ENCODE measurements at regions not wholly inside any gene's neighbourhood (a gene's known extent, or its start where the extent isn't known, plus 50 kb on each side); places are given as distances from the start of the nearest gene placed in this dataset.

DNA sequence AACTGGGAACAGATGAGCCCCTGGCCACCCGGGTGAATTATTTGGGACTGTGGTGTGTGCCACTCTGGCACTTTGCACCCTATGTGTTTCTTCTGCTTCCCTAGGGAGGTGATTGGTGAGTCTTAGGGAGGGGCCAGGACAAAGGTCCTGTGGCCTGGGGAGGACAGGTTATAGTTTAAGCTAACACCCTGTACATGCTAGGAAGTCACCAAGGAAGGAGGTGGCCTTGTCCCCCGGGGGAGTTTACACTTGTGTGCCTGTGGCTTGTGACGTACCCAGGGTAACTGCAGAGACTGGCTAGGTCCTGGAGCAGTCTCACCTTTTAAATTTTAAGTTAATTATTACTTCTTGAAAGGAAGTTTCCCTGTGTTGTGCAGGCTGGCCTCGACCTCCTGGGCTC is 196.2 kb downstream of the BAMBI start:
- no peaks in the 10 kb centered on the region for H3K27me3 ChIP-seq (ENCODE audit: control insufficient read depth, insufficient read depth, low read length)
- H3K9me3 ChIP-seq (ENCODE audit: control insufficient read depth, insufficient read depth, low read depth, low read length) = no peaks in the 10 kb centered on the region
- no peak overlapping the region for H3K4me3 ChIP-seq (ENCODE audit: low read depth in 2 of 2, low read length in 2 of 2)
- ATAC-seq = no peak
- intact Hi-C loops (cut with micrococcal nuclease; ENCODE audit: unreplicated experiment) (no loop called here), in situ Hi-C loops (cut with HindIII; ENCODE audit: low pct_unique_long_range_greater_than_20kb, low sequenced_read_pairs) (no loop called here)
- no peak for DNase-seq (ENCODE audit: low read depth, low spot score)
- BruUV-seq (replicated peaks) = no TSS peak
- TF ChIP-seq REST (IDR thresholded peaks at IDR 0.05; ENCODE audit: insufficient read depth in 1 of 2, low read depth in 2 of 2, low read length in 1 of 2) (no peak), SIN3A (IDR thresholded peaks at IDR 0.05; ENCODE audit: borderline replicate concordance, insufficient read depth, low read depth, low read length) (no peak), CTCF (IDR thresholded peaks at IDR 0.05) (no peak), POLR2AphosphoS5 (IDR thresholded peaks at IDR 0.05; ENCODE audit: low read depth, low read length) (no peak)
- CTCF ChIA-PET = no interaction called here
- no peaks in the 10 kb centered on the region for H3K4me1 ChIP-seq (ENCODE audit: control insufficient read depth, insufficient read depth, low read length)
- POLR2A ChIA-PET = no interaction called here
- no peaks in the 10 kb centered on the region for H3K36me3 ChIP-seq (ENCODE audit: control insufficient read depth, insufficient read depth, low read length)
- no peak overlapping the region for H3K27ac ChIP-seq (ENCODE audit: low read length)

GRCh38 chr10:28874210-28874609 is 196.9 kb downstream of the BAMBI start:
- no peak overlapping the region for H3K27ac ChIP-seq (ENCODE audit: low read length)
- ChIA-PET POLR2A (no interaction called here), CTCF (no interaction called here)
- BruUV-seq (replicated peaks) = no TSS peak
- H3K4me3 ChIP-seq (ENCODE audit: low read depth in 2 of 2, low read length in 2 of 2) = no peak overlapping the region
- H3K4me1 ChIP-seq (ENCODE audit: control insufficient read depth, insufficient read depth, low read length) = no peaks in the 10 kb centered on the region
- H3K9me3 ChIP-seq (ENCODE audit: control insufficient read depth, insufficient read depth, low read depth, low read length) = no peaks in the 10 kb centered on the region
- no peaks in the 10 kb centered on the region for H3K27me3 ChIP-seq (ENCODE audit: control insufficient read depth, insufficient read depth, low read length)
- in situ Hi-C loops (cut with HindIII; ENCODE audit: low pct_unique_long_range_greater_than_20kb, low sequenced_read_pairs) = no loop called here
- ATAC-seq (no peak), DNase-seq (ENCODE audit: low read depth, low spot score) (no peak)
- no peak for TF ChIP-seq POLR2AphosphoS5 (IDR thresholded peaks at IDR 0.05; ENCODE audit: low read depth, low read length)
- no peak for TF ChIP-seq REST (IDR thresholded peaks at IDR 0.05; ENCODE audit: insufficient read depth in 1 of 2, low read depth in 2 of 2, low read length in 1 of 2)
- intact Hi-C loops (cut with micrococcal nuclease; ENCODE audit: unreplicated experiment) = no loop called here
- H3K36me3 ChIP-seq (ENCODE audit: control insufficient read depth, insufficient read depth, low read length) = no peaks in the 10 kb centered on the region

All from Panc1 (cell line).